ENCODE measurements at regions not wholly inside any gene's neighbourhood (a gene's known extent, or its start where the extent isn't known, plus 50 kb on each side); places are given as distances from the start of the nearest gene placed in this dataset.

DNA sequence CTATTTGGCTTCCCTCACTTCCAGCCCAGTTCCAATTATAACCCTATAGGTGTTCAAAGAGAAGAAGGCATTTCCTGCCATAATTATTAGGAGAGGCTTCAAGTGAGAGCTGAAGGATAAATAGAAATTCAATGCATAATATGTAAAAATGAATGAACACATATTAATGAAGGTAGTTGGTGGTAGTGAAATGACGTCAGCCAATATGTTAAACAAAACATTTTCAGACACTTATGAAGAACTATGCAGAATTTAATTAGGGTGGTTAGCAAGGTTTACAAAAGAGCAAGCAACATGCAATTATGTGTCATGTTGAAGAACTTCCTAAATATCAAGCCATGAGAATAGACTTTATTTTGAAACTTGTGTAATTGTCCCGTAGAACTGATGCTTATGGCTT is 858.8 kb upstream of the DDX18 start:
- TF ChIP-seq, protein P1, sequence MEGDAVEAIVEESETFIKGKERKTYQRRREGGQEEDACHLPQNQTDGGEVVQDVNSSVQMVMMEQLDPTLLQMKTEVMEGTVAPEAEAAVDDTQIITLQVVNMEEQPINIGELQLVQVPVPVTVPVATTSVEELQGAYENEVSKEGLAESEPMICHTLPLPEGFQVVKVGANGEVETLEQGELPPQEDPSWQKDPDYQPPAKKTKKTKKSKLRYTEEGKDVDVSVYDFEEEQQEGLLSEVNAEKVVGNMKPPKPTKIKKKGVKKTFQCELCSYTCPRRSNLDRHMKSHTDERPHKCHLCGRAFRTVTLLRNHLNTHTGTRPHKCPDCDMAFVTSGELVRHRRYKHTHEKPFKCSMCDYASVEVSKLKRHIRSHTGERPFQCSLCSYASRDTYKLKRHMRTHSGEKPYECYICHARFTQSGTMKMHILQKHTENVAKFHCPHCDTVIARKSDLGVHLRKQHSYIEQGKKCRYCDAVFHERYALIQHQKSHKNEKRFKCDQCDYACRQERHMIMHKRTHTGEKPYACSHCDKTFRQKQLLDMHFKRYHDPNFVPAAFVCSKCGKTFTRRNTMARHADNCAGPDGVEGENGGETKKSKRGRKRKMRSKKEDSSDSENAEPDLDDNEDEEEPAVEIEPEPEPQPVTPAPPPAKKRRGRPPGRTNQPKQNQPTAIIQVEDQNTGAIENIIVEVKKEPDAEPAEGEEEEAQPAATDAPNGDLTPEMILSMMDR (IDR thresholded peaks at IDR 0.05; ENCODE audit: low read length), result no peak
- no peak for TF ChIP-seq EZH2 (IDR thresholded peaks at IDR 0.05; ENCODE audit: borderline replicate concordance, low read length)
